ENCODE measurements at regions not wholly inside any gene's neighbourhood (a gene's known extent, or its start where the extent isn't known, plus 50 kb on each side); places are given as distances from the start of the nearest gene placed in this dataset.
A peak's percentile ranks its signal among the peaks of the same experiment; 100 is the strongest.
"Not testable (repeated sequence)": the region's sequence is repeated elsewhere in the genome, so short reads cannot be mapped to it uniquely, and the experiment has no call there.

DNA sequence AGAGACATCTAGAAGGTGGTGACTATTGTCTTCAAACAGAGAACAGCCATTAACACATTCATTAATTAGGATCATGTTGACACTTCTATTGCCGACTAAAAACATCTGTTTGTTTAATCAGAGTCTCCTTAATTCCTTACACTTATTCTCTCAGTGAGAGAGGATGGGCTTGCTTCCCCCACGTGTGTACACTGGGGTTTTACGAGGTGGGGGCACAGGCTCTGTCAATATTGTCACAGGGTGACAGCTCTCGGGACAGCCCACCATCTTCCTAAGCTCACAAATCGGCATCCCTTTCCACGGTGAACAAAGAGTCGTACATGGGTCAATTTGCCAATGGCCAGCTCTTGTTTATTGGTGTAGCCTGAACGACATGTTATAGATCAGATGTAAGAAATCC is 413.2 kb downstream of the MIAT start:
- no peak for DNase-seq

DNA sequence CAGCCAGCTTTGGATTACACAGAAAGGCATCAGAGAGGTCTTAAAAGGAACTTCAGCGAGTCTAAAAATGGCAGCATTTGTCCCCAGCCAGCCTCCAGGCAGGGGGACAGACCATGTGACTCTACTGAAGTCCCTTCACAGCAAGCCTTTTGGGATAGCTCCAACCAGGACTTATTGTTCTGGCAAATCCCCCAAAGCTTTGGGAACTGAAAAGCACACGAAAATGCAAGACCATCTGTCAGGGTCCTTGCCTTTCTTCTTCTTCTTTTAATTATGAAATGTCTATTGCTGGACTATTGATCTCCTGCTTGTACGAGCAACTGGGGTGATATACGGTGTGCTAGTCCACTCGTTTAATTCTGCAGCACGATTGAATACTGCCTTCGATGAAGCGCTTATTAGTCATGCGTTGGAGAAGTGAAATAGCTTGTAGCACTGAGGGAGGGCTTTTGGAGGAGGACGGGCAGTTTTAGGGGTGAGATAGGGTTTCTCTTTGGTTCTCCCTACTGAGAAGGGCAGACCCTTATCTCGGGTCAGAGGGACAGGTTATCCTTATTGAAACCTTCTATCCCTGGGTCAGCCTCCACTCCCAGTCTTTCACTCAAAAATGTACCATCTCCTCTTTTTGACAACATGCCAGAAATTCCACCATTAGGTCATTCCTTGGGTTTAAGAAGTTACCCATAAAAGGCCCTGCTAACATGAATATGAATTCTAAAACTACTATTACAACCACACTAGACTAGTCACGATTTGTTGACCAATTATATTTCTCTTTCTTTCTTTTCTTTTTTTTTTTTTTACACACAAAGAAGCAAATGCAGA is 416.4 kb downstream of the MIAT start:
- DNase-seq: no peak

DNA sequence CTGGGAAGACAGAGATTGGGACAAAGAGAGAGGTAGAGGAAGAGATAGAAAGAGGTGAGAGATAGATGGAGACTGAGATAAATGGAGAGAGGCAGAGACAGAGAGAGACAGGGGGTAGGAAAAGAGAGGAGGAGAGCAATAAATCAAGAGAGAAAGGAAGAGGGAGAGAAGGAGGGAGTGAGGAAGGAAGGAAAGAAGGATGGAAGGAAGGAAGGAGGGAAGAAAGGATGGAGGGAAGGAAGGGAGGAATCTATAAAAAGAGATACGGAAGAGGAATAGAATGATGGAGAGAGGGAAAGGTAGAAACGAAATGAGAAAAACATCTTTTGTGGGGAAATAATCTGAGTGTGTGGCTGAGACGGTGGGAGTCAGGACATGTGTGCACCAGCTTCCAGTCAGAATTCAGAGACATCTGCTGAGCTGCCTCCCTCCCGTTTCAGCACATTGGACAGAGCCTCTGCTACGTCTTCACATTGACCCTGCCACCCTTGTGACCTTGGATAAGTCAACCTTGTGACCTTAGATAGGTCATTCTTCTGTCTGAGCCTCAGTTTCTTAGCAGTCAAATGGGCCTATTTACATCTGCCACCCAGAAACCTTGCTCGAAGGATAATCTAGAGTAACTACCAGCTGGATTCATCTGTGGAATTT is 417.8 kb downstream of the MIAT start:
- DNase-seq: no peak

DNA sequence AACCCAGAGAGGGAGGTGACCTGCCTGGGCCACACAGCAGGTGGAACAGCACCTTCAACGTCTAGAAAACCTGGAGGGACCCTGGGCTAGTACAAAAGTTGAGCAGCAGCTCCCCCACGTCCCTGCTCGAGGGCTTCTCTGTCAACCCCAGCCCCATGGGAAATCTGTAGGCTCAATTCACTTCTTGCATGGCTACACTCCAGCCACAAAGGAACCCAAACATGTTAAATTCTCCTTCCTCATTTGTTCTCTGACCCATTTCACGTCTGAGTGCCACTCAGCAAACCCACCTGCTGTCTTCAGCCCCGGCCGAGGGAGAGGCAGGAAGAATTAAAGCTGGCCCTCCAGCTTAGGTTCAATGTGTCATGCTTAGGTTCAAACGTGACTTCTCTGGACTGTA is 418.5 kb downstream of the MIAT start:
- no peak for DNase-seq

DNA sequence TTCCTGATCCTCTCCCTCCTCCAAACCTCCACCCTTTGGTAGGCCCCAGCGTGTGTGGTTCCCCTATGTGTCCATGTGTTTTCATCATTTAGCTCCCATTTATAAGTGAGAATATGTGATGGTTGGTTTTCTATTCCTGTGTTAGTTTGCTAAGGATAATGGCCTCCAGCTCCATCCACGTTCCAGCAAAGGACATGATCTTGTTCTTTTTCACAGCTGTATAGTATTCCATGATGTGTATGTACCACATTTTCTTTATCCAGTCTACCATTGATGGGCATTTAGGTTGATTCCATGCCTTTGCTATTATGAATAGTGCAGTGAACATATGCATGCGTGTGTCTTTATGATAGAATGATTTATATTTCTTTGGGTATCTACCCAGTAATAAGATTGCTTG is 420.7 kb downstream of the MIAT start:
- DNase-seq: not testable (repeated sequence)

DNA sequence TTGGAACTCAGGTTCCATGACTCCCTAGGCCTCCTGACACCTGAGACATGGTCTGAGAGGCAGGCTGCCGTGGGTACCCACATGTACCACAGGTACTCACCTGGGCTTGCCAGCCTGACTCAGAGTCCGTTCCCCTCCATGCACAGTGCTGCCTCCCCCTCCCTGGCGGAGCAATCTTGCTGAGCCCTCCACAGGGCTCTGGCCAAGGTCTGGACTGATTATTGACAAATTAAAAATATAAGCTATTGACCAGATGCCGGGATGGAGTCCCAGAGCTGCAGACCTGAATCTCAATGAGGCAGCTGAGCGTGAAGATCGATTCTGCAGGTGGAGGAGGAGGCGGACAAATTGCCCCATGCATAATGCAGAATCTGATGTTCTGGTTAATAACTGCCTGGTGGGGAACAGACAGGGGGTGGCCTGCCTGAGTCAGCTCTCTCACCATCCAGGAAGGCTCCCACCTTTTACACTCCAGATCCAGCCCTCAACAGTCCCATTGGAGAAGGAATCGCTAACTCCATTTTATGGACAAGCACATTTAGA is 422.7 kb downstream of the MIAT start:
- DNase-seq: no peak

DNA sequence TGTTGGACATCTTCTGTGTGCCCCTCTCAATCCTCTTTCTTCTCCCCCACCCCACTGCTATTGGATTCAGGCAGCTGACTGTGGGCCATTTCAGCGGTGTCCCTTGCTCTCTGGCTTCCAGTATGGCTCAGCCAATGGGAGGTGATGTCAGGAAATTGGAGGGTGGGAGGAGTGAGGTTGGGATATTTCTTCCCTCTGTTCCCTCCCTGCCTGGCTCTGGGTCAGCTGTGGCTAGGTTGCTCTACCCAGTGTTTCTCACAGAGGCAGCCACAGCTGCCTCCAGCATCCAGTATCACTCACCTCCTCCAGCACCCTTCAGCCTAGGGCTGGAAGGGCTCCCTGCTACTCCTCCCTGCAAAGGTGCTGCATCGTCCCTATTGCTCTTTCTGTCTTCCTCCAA is 423.5 kb downstream of the MIAT start:
- DNase-seq: no peak

DNA sequence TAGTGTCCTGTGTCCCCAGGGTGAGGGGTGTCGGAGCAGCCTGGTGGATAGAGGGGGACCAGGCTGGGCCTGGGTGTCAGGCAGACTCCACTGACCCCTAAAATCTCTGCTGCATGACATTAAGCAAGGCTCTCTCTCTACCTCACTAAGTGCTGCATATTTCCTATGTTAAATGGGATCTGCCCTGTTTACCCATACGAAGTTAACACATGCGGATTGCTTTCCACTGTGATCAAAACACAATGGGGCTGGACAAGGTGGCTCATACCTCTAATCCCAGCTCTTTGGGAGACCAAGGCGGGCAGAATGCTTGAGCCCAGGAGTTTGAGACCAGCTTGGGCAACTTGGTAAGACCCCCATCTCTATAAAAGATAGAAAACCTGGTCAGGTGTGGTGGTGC is 426.2 kb downstream of the MIAT start:
- DNase-seq: no peak

DNA sequence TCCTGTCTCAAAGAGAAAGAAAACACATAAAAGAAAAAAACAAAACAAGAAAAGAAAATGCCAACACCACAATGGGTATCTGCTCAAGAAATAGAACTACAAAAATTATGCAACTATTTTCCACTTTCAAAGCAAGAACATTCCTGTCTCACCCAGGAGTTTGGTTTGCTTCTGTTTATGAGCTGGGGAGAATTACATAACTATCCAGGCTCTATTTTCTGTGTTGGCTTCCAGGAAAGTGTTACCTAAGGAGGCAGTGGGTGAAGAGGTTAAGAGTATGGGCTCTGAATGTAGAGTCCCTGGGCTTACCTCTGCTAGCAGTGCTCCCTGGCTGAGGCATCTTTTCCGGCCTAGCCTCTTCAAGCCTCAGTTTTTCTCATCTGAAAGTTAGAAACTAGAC is 426.7 kb downstream of the MIAT start:
- no peak for DNase-seq

DNA sequence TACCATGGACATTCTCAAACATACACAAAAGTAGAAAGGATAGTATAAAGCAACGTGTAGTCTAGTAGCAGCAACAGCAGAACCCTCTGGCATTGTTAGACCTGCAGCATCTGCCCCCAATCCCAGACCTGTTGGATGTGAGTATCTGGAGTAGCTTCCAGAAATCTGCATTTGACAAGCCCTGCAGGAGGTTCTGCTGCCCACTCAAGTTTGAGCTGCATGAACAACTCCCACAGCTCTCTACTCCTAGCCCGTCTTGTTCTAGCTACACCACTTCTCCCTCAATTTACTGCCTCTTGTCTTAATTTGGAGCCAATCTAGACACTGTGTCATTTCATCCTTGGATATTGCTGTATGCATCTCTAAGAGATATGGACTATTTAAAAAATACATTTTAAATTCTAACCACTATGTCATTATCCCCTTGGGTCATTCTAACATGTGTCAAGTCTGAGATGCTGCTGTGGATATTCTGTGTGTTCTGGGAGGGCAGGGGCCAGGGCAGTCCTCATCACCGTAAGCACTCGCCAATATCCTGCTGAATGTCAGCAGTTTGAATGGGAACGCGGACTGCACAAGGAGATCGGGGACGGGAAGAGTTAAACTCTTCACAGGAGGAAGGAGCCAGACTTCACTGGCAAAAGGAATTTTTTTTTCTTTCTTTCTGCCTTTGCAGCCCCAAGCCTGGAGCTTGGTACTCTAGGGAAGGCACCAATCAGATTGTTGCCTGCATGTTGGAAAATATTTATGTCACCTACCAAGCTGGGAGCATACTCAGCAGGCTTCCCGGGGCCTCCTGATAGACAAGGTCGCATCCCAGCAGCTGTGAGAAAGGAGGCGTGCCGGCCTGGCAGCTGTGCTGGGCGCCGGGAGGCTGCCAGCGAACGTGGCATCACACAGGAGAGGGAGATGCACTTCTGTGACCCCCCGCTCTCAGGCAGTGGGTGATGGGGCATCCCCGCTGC is 429.0 kb downstream of the MIAT start:
- peak; percentile 55 for DNase-seq

DNA sequence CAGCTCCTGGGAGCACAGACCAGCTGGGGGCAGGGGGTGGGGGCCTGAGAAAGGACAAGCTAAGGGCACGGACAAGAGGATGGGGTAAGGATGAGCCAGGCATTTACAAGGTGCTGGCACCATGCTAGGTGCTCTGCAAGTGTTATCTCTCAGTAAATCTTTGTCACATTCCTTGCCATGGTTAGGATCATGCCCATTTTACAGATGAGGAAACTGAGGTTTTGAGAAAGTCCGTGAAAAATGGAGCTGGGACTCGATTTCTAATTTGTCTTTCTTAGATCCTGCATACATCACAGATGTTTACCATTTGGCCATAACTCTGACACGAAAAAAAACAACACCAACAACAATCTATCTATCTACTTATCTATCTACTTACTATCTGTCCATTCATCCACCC is 429.7 kb downstream of the MIAT start:
- no peak for DNase-seq

DNA sequence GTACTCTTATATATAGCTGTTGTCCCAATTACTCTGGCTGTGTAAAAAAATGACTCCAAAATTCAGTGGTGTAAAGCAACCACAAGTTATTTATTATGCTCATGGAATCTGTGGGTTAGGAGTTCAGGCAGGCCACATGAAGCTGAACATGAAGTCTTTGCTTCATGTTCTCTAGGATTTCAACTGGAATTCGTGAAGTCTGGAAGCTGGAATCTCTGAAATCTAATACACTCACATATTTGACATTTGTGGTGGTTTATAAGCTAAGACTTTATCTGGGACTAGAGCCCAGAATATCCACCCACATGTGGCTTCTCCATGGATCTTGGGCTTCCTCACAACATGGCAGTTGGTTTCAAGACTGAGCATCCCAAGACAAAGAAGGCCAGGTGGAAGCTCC is 430.6 kb downstream of the MIAT start:
- DNase-seq: no peak

DNA sequence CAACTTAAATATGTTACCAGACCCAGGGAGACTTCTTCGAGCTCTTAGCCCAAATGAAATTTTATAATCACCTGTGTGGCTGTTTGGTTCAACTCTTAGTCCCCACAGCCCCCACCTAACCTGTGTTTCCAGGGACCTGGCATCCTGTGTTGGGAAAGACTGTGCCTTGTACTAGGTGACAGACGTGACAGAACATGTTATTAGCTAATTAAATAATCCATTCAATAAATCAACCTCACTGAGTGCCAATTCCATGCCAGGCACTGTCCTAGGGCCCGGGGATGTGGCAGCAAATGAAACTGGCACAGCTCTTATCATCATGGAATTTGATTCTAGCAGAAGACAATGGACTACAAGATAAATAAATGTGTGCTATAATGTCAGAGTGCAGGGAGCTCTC is 431.9 kb downstream of the MIAT start:
- no peak for DNase-seq

DNA sequence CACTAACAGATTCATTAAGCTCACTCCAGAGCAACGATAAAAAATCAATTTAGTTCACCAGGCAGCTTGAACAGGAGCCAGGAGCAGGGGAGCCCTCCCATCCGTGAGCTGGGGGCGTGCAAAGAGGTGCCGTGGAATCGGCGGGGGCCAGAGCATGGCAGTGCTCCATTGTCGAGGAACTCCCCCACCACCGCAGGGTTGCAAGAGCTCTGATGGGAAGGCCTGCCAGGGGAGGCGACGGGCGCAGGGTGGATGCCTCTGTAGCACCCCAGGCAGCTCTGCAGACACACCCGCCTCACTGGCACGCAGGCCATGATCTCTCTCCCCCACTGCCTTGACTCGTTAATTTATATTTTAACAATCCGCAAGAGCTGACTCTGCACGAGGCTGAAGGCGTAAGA is 433.2 kb downstream of the MIAT start:
- no peak for DNase-seq

DNA sequence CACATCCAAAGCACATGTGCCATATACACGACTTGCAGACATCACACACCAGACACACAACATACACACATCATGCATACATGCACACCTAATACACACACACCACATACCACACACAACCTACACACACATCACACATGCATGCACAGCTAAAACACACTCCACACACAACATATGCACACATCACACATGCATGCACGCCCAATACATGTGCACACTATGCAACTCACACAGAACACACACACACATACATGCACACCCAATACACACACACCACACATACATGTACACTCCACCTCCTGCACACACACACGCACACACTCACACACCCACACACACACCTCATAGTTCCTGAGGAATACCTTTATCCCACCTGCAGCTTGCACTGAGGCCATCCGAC is 436.0 kb downstream of the MIAT start:
- no peak for DNase-seq

DNA sequence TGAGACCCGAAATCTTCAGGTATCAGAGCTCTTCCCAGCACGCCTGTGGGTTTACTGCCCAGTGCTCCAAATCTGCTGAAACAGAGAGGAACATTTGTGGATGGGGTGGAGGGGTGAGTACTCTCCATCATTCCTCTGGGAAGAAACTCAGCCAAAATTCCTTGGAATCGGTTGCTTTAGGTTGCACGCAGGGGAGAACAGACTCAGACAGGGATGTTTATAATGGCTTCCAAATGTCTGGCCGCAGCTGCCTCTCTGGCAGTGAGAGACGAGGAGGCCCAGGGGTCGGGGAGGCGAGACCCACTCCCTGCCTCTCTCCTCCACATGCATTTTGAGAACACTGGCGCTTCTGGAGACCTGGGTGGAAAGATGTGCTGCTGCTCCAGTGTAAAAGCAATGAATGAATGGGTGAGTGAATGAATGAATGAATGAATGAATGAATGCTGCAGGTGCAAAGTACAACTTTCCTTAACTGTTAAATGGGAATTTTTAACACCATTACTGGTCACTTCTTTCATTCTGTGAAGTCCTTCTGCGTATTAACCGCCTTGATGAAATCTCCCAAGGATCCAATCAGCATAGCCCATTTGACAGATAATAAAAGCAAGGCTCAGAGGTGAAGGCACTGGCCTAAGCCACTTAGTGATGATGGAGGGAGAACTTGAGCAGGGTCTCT is 437.4 kb downstream of the MIAT start:
- peak; percentile 93 for DNase-seq

DNA sequence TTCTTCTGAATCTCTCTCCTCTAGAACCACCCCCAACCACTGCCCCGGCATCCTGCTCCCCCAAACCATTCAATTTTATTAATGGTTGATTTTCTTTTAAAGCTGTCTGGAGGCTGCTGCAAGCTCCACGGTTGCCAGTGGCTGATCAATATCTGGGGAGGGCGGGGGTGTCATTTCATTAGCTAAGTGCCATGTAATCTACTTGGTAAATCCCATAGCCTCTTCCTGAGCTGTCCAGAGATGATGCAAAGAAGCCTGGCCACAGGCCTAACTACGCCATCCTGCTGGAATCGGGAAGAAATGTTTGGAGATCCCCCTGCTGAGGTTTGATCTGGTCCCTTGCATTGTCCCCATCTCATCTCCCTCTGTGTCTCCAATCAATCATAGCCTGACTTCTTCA is 440.1 kb downstream of the MIAT start:
- DNase-seq: no peak

DNA sequence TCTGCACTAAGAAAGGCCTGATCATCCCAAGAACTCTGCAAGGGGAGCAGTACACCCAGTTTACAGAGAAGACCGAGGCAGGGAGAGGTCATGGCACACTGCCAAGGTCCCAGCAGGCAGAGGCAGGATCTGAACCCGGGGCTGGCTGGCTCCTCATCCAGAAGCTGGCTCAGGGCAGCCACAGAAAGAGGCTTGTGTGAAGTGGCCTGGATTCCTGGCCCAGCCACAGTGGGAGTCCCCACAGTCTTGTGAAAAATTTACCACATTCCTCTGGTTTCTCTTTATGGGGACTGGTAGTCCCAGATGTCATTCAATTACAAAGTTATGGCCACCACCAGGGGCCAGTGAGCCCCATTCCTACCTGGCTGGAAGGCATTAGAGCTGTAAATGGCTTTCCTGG is 440.5 kb downstream of the MIAT start:
- DNase-seq: no peak

DNA sequence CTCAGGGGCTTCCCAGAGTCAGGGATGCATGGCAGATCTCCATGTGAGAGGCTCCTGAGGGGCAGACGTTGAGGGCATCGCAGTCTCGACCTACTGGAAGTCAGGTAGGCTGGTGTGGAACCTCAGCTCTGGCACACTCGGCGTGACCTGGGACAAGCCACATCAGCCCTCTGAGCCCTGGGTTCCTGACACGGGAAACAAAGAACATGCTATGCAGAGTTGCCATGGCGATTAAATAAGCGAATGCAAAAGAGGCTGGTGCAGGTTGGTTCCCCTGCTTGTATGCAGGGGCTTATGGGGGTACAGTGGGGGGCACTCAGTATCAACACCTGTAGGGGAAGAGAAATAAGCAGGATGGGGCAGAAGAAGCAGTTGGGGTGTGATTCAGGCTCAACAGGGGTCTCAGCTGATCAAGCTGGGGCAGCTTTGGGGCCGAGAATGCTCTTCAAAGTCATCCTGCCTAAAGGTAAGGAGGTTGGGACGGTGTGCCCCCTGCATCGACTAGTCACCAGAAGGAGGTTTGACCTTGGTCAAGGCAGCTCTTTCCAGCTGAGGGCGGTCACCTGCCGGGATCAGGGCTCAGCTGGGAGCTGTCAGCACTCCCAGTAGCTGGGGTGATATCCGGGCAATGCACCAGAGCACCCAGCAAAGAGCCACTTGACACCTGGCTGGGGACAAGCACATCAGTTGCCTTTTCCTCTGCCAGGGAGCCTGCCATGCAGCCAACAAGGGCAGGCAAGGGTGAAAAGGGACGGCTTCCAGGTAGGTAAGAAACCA is 442.7 kb downstream of the MIAT start:
- DNase-seq: no peak

DNA sequence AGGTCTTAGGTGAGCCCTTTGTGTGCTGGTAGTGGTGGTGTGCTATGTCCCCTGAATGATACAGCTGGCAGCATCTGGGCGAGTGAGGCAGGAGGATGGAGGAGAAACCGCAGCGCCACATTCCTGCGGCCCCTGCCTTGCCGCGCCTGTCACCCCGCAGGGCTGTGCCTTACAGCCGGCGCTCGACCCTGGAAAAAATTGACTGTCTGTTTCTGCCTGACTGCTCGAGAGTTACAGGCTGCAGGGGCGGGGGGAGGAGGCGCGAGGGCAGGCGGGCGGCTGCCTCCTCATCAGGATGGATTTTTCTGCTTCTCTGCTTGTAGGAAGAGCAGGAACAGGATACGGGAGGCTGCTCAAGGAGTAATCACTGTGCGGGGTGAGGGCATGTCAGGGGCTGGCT is 443.4 kb downstream of the MIAT start:
- DNase-seq: peak; percentile 74

DNA sequence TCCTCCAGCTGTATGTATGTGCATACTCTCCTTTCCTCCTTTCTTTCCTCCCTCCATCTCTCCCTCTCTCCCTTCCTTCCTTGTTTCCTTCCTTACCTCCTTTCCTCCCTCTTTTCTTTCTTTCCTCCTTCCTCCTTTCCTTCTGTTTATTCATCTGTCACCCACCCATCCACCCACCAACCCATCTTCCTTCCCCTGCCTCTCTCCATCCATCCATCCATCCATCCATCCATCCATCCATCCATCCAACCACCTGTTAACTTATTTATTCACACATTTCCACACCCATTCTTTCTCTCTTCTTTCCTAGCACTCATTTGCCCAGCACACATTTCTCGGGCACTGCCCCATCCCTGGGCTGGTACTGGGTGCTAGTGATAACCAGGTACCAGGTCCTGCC is 443.9 kb downstream of the MIAT start:
- no peak for DNase-seq

DNA sequence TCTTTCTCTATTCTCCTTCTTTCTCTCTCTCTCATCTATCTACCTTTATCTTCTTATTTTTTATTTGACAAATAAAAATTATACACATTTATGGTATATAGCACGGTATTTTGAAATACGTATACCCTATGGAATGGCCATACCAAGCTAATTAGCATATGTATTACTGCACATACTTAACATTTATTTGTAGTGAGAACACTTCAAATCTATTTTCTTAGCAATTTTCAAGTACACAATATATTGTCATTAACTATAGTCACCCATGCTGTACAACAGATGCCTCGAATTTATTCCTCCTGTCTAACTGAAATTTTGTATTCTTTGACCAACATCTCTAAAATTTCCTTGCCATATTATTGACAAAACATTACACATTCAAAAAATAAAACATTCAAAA is 447.1 kb downstream of the MIAT start:
- DNase-seq: no peak

All from femur (tissue), 1 donor.